NOMO-1 treated with dmso at 0.1 percent for 144 hours (cell line): ENCODE measurements at regions not wholly inside any gene's neighbourhood (a gene's known extent, or its start where the extent isn't known, plus 50 kb on each side); places are given as distances from the start of the nearest gene placed in this dataset.
A peak's percentile ranks its signal among the peaks of the same experiment; 100 is the strongest.

Experiments used
- DNase-seq: peaks from one replicate; lab custom pipeline; 2025; ENCODE audit not compliant: unreplicated experiment; lab: John Stamatoyannopoulos, UW

DNA sequence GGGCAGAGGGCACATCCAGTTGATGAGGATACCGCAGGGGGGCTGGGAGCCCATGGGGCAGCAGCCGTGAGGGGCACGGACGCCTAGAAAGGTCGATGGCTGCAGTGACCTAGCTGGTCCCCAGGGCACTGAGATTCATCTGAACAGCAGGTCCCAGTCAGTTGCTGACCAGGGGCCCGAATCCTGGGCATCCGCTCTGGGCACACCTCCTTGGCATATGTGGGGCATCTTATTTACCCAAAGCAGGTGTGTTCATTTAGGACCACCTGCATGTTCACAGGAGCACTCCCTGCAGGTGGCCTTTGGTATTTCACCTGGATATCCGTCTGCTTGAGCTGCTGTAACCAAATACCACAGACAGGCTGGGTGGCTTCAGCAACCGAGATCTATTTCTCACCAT, 72.0 kb upstream of the ODC1 start:
- no peak for DNase-seq

DNA sequence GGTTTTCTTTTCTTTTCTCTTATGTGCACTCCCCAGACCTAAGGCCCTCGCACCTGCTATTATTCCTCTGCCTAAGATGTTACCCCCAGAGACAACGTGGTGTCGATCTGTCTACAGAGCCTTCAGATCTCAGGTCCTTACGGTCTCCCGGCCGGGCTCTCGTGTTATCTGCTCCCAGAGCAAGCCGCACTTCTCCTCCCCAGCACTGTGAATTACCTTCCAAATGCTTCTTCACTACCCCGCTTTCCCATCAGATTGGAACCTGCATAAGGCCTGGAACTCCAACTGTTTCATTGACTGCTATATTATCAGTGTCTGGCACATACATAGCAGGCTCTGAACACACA, 71.2 kb upstream of the ODC1 start:
- no peak for DNase-seq

DNA sequence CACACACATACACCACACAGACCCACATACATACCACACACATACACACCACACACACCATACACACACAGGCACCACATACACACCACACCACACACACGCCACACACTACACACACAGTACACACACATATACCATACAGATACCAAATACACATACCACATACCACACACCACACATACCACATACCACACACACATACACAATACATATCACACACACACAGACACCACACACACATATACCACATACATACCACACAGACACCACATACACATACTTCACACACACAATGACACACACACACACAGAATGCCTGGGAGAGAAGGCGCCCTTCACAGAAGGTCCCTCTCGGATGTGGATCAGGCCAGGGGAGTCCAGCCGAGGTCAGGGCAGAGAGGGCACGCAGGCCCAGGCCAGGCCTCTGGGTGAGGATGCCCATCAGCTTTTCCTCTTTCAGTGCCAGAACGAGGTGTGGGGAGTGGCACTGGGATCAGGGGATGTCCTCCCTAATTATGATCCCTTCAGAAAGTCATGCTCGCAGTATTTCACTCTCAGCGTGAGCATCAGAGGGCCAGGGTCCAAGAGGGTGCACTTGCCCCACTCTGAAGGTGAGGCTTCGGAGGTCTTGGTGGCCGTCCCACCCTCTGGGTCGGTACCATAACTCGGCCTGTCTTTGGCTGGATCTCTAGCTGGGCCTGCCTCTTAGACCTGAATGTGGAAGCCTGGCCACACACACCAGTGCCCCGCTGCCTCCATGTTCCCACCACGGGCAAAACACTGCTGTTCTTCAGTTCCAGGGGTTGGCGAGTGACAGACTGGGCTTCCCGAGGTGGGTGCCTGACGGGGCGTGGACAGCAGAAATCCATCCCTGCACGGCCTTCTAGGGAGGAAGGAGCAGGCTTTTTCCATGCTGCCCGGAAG, 70.6 kb upstream of the ODC1 start:
- DNase-seq: no peak

DNA sequence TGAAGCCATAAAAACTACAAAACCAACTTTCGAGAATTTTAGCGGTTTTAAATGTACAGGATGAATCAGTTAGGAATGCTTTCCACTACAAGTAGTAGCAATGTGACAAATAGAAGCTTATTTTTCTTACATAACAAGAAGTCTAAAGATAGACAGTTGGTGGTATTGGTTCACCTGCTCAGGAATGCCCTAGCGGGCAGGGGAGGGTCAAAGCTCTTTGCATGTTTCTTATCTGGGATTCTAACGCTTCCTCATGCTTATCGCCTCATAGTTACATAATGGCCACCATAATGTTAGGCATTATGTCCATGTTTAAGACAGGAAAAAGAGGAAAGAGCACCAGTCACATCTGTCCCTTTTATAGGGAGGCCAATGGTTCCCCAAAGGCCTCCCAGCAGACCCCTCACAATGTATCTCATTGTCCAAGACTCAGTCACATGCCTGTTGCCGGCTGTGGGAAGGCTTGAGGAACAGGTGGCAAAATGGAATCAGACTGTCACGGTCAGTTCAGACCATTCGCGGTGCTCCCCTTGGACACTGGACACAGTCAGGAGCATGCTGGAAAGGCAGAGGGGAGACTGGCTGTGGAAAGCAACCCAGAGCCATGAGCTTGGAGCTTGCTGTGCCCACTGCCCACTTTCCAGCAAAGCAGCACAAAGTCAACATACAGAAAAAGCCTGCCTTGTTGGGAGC, 69.4 kb upstream of the ODC1 start:
- no peak for DNase-seq

DNA sequence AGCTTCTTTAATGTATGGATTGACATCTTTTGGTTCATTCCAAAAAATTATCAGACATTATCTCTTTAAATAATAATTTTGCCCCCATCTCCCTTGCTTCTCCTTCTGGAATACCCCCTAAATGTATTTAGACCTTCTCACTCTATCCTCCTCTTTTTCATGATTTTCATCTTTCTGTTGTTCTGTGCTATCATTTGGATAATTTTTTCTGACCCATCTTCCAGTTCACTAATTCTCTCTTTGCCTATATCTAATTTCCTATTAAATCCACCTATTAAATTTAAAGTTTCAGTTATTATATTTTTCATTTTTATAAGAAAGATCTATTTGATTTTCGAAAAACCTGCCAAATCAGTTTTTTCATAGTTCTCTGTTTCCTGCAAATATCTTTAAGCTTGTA, 67.8 kb upstream of the ODC1 start:
- no peak for DNase-seq

DNA sequence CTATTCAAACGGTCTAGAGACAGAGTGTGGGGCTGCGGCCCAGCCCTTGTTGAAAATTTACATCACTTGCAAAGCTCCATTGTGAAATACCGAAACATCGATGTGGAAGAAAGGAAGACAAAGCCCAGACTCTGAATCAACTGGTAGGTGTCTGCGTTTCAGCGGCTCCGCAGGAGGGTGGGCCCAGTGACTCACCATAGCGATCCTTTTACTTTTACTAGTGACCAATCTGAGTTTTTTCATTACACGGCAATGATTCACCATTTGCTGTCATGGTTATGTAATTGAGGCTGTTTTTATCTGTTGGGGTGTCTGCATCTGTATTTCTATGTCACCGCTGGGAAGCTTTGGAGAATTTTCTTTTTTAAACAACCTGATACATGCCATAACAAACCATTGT, 66.6 kb upstream of the ODC1 start:
- peak; percentile 88 for DNase-seq

DNA sequence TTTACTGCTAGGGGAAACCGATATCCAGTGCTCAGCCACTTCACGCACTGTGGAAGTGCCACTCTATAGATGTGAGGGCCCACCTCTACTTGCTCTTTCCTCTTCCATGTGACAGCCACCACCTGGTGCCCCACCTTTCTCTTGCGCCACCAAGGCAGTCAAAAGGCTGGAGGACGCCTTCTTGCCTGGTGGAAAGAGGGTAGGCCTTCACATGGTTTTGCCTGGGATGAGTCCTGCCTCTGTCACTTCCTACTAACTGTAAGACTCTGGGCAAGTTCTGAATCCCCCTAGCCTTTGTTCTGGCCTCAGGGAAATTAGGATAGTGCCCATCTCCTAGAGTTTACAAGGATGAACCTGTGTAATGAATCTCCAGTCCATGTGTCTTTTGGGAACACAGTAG, 66.1 kb upstream of the ODC1 start:
- no peak for DNase-seq

DNA sequence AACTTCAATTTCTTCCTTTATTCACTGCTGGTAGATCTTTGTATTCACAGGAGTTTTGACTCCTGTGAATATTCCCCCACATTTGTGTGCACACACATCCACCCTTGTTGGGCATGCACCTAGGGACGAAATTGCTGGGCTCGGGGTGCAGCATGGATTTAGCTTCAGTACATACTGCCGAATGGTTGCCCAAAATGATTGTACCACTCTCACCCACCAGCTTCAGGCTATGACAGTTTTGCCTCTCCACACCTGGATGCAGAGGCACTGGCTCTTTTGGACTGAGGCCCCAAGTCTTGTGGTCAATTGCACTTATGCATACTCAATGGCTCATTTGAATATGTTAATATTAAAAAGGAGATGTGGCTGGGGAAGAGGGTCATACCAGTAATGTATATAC, 65.1 kb upstream of the ODC1 start:
- DNase-seq: no peak

DNA sequence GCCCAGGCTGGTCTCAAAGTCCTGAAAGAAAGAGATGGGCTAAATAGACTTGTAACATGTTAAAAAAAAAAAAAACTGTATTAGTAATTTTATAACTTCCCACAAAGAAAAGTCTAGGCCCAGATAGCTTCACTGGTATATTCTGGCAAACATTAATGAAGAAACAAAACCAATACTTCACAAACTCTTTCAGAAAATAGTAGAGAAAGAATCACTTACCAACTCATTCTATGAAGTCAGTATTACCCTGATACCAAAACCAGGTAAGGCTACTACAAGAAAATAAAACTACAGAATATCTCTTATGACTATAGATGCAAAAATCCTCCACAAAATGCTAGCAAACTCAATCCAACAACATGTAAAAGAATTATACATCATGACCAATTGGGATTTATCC, 59.9 kb upstream of the ODC1 start:
- DNase-seq: no peak

DNA sequence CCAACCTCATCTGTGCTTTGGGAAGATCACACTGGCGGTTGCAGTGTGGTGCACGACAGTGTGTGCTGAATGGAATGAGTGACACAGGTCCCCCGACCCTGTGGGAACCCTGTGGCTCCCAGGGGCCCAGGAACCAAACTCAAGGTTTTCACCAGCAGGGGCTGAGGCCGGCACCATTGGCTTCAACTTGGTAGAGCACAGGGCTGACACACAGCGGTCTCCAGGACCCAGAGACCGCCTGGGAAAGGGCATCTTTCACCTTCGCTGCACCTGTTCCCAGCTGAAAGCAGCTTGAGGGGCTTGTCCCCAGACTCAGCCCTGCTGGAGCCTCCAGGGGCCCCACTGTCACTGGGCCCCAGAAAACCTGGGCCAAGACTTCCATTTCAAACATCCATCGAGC, 59.0 kb upstream of the ODC1 start:
- no peak for DNase-seq

DNA sequence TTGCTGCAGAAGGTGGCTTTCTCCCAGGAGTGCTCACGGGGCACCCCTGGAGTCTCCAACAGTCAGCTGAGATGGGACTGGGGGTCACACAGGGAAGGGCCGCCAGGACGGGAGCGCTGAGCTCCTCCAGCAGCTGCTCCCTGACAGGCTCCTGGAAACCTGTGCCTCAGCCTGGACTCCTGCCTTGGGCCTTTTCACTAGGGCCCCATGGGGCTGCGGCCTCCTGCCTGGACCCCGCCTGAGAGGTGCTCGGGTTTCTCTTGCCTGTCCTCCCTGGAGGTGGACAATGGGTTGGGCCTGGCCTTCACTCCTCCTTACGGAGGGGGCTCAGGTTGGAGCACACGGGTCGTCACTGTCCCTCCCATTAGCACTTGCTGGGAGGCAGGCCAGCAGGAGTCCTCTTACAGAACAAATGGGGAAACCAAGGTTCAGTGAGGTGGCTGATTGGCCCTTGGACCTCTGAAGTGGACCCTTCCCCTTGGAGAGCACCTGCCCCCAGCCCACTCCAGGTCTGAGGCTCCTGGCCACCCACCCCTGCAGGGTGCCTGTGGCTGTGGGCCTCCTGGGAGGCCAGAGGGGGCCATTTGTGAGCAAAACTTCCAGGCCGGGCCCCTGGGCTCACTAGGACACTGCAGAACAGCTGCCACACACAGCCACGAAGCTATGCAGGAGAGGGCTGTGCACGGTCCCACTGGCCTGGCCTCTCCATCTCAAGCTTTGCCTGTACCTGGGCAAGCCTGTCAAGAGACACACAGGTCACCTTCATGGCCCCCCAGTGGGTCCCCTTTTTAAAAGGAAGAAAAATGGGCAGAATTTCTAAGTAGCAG, 57.1 kb upstream of the ODC1 start:
- DNase-seq: no peak

DNA sequence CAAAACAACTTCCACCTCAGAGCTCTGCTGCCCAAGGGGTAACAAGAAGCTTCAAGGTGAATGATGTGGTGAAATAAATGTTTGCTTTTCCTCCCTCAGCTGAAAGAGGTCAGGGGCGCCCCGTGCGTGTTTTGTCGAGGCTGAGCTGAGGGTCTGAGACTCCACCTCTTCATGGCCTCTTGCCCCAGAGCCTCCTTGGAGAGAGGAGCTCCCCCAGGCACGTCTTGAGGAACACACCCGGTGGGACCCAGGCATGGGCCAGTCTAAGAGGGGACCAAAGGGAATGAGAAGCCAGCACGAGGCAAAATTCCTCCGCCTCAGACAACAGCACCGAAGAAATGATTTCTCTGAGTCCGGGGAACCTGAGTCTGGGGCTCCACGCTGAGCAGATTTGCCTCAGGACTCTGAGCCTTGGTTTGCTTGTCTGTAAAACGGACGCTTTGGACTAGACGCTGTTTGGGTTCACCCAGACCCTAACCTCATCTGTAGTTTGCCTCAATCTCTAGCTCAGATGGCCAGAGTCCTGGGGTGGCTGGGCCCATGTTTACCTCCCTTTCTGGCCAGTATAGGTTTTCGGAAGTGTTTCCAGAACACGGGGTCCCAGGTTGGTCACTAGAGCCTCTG, 56.4 kb upstream of the ODC1 start:
- DNase-seq: no peak

DNA sequence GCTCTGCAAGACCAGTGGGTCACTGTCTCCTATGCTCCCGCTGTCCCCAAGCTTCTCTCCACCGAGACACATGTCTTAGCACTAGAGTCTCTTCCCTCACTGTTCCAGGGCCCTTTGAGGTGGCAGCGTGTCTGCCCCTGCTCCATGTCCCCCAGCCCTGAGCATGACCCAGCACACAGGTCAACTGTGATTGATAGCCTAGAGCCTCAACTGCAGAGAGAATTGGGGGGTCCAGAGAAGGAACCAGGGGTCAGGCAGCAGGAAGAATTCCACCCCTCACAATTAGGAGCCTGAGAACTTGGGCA, 54.6 kb upstream of the ODC1 start:
- DNase-seq: no peak

DNA sequence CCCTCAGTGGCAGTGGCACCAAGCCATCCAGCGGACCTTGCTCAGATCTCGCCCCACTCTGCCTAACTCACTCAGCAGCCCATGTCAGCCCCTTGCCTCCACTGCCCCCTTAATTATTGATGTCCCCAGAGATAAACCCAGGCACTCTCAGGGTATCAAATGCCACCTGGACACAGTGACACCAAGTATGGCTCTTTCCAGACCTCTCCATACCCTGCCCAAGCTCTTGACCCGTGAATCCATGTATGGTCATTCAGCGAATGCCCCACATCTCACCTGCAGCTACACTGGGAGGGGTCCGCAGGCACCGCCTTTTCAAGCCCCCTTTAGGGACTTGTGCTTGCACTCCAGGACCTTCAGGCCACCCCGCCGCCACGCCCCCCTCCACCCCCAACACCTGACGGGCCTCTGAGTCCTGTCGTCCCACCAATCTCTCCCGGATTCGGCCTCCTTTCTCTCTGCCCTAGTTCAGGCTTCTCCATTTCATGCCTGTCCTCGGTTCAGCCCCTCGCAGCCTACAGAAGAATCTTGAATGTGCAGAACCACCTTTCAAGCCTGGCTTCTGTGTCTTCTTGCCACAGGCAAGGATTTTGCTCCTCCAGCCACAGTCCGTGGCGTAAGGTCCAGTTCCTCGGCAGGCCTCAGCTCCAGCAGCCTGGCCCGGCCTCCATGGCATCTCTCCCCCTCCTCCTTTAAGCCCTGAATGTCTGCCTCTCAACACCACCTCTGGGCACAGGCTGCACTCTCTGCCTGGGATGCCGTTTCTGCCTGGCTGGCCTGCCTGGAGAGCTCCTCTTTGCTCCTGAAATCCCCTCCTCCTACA, 54.1 kb upstream of the ODC1 start:
- no peak for DNase-seq

DNA sequence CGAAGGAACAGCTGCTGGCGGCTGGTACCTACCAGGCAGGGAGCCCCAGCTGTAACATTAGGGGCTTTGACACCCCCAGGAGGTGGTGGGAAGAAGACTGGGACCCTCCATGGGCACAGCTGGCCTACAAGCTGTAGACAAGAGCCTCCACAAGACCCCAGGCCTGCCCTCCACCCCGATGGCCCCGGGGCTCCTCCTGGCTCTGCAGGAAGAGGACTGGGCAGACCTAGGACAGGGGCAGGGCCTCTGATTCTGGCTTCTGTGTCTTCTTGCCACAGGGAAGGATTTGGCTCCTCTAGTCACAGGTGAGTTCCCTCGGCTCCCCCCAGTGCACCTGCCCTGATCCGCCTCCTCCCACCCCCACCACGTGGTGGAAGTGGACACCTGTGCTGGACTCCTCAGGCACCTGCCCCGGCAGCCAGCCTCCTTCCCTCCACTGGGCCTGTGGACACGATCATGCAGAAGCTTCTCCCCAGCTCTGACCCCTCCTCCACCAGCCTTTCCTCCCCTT, 53.4 kb upstream of the ODC1 start:
- no peak for DNase-seq

DNA sequence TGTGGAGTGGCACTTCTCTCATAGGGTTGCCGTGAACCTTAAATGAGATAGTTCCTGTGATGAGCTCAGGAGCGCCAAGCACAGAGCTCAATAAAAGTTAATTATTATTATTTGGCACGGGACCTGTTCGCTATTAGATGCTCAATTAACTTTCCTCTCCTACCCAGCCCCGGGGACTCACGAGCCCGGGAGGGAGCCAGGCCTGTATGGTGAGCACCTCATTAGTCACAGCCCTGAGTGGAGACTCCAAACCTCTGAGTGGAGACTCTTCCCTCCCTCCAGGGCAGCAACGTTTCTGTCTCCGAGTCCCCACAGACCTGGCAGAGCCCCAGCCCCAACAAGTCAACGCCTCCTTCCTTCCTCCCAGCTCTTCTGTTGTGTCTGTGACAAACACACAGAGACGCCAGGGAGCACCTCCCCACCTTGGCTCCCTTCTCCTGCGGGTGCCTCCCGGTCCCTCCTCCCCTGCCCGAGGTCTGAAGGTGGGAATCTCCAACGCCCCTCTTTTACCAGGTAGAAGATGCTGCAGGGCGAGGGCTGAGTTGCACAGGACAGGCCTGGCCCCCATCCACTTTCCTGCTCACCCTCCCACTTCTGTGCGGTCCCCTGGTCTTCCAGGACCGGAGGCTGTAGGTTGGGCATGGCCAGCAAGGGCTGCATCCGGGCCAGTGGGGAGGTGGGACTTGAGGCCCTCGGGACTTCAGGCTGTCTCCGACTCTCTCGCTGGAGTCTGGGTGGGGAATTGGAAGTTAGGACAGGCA, 52.7 kb upstream of the ODC1 start:
- no peak for DNase-seq

DNA sequence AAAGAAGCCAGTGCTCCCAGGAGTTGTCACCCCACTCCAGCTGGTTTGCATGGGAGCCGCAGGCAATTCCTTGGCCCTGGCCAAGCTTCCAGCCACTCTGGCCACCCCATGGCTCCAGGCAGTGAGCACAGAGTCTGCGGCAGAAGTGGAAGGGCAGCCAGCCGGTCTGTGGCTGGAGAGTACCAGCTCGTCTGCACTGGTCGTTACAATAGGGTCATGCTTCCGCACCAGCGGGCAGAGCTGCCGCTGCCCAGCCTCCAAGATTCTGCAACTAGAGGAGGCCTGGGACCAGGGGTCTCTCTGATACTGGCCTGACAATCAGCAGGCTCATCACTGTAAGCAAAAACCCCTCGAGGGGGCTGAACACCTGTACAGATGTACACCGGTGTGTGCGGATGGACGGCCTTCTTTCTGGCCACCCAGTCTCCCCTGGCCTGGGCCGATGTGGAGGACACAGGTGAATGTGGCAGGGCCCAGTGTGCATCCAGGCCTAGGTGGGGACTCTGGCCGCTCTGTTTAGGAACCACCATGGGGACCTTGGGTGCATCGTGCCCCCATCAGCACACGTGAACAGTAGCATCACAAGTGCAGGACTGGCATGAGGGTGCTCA, 51.9 kb upstream of the ODC1 start:
- no peak for DNase-seq

DNA sequence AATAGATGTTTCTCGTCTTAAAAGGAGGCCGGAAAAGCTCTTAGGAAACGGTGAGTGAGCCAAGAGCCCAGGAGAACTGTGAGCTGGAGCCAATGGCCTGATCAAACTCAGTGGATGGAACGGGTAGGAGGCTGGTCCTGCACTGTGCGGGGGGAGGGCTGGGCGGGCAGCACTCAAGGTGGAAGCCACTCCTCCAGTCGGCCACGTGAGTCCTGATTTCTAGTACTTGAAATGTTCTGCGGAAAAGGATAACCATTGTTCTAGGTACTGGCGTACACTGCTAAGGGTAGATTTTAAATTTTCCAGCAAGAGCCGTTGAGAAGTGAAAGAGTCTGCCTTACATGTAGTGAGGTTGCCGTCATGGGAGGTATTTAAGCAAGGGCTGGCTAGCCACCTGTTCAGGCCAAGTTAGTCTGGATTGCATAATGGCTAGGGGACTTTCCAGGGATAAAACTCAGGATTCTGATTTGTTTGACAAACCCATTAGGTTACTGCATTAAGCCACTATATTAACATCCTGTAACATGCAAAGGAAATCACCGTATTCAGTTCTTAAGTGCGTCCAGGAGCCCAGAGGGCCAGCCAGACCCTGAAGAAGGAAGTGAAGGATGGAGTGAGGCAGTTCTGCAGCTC, 51.3 kb upstream of the ODC1 start:
- DNase-seq: no peak
